Endothelial cell of umbilical vein (primary cell): ENCODE measurements at regions not wholly inside any gene's neighbourhood (a gene's known extent, or its start where the extent isn't known, plus 50 kb on each side); places are given as distances from the start of the nearest gene placed in this dataset.

Experiments used
- MYC ChIP-seq: IDR thresholded peaks from one replicate; pipeline ENCODE4 v1.6.1; 2011; ENCODE audit warnings: mild to moderate bottlenecking, low read depth, low read length
- POLR2A ChIP-seq: IDR thresholded peaks from 2 replicates; pipeline ENCODE4 v1.6.1; 2012; ENCODE audit warnings: low read depth, mild to moderate bottlenecking, control low read depth, low read length
- TF ChIP-seq, protein P1 (sequence below), 2 donors: IDR thresholded peaks; 1 replicate in 1 of 2; 2 replicates in 1 of 2; pipeline ENCODE4 v1.5.1; 2011; ENCODE audit warnings: low read length in 2 of 2, mild to moderate bottlenecking in 2 of 2, moderate library complexity in 2 of 2, control low read depth in 1 of 2, inconsistent platforms in 1 of 2, low read depth in 1 of 2; ENCODE audit not compliant: insufficient read depth in 1 of 2; ENCODE audit errors: extremely low read depth in 1 of 2

DNA sequence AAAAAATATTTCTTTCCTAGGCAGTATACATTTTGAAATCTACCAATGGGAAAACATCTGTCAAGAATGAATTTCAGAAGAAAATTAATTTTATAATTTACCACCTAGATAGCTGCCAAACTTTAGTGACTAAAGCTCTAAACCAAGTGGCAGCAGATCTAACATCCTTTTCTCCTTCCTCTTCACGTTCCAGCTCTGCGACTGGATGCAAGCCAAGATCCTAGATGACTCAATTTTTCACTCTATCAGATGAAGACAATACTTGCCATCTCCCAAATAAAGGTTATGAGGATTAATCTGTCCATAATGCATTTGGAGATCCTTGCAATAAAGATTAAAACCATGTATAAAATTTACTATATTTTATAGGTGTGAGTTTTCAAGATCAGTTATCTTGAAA lies 66.7 kb upstream of the MIR17HG start:
- TF ChIP-seq, protein P1, sequence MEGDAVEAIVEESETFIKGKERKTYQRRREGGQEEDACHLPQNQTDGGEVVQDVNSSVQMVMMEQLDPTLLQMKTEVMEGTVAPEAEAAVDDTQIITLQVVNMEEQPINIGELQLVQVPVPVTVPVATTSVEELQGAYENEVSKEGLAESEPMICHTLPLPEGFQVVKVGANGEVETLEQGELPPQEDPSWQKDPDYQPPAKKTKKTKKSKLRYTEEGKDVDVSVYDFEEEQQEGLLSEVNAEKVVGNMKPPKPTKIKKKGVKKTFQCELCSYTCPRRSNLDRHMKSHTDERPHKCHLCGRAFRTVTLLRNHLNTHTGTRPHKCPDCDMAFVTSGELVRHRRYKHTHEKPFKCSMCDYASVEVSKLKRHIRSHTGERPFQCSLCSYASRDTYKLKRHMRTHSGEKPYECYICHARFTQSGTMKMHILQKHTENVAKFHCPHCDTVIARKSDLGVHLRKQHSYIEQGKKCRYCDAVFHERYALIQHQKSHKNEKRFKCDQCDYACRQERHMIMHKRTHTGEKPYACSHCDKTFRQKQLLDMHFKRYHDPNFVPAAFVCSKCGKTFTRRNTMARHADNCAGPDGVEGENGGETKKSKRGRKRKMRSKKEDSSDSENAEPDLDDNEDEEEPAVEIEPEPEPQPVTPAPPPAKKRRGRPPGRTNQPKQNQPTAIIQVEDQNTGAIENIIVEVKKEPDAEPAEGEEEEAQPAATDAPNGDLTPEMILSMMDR (IDR thresholded peaks at IDR 0.05; ENCODE audit: extremely low read depth in 1 of 2, insufficient read depth in 1 of 2, low read depth in 1 of 2, low read length in 2 of 2): no peak
- TF ChIP-seq POLR2A (no peak), MYC (no peak)
